HepG2 (cell line): ENCODE measurements at regions not wholly inside any gene's neighbourhood (a gene's known extent, or its start where the extent isn't known, plus 50 kb on each side); places are given as distances from the start of the nearest gene placed in this dataset.

Source experiments
- ATAC-seq: fragments of 200-7000 bp; cut with Tn5 transposase; 3 replicates; pipeline ENCODE4 v1.9.1; 2020; ENCODE audit warnings: mild to moderate bottlenecking, moderate library complexity
- BruUV-seq: library from RNA; stranded (reverse); fragments of 400-500 nt; replicated peaks from 2 replicates; lab custom pipeline; 2021; lab: Mats Ljungman, UMichigan
- CTCF ChIA-PET: fragments of 300-600 bp; formaldehyde crosslinking; extraction: SDS; loops from one replicate; lab custom pipeline; 2021; ENCODE audit warnings: low total read pairs, inconsistent platforms, low intra/inter-chr PET ratio; lab: Yijun Ruan, JAX
- POLR2A ChIA-PET: fragments of 350-600 bp; sonication (Branson Sonifier 250); formaldehyde crosslinking; loops from one replicate; lab custom pipeline; 2020; ENCODE audit warnings: antibody characterized with exemption, inconsistent platforms; lab: Yijun Ruan, JAX
- DNase-seq: peaks from one replicate; pipeline ENCODE4 v3.0.0-alpha.2; 2015; ENCODE audit warnings: low spot score
- FAIRE-seq: peaks from 3 replicates; lab custom pipeline; 2011; peaks lifted over from hg19 to GRCh38; lab: Jason Lieb, UNC
- H2AFZ ChIP-seq: one replicate; pipeline ENCODE4 v1.6.1; 2011; ENCODE audit warnings: low read length, inconsistent platforms
- H3K27ac ChIP-seq: fragments of 300-600 bp; 3 replicates; pipeline ENCODE4 v1.8.0; 2011; ENCODE audit warnings: mixed run types, mild to moderate bottlenecking, mixed read lengths, low read length, inconsistent platforms; ENCODE audit not compliant: insufficient read depth; ENCODE audit errors: extremely low read length
- H3K27me3 ChIP-seq, 2 experiments: fragments of 200-600 bp in 1 of 2; 2 replicates in 1 of 2; 3 replicates in 1 of 2; pipeline versions ENCODE4 v1.6.0 to v1.8.0; 2011; ENCODE audit warnings: low read length in 2 of 2, mild to moderate bottlenecking in 2 of 2, moderate library complexity in 2 of 2, inconsistent platforms in 1 of 2; ENCODE audit not compliant: insufficient read depth in 2 of 2, control insufficient read depth in 1 of 2
- H3K36me3 ChIP-seq, 2 experiments: fragments of 200-600 bp in 1 of 2; replicated peaks in 1 of 2; 2 replicates in 1 of 2; 3 replicates in 1 of 2; pipeline versions ENCODE4 v1.5.1 to v1.8.0; 2011; ENCODE audit warnings: low read length in 2 of 2, inconsistent platforms in 1 of 2; ENCODE audit not compliant: insufficient read depth in 2 of 2, control insufficient read depth in 1 of 2
- H3K4me1 ChIP-seq: 2 replicates; pipeline ENCODE4 v1.5.1; 2012; ENCODE audit warnings: low read length, inconsistent platforms; ENCODE audit not compliant: insufficient read depth
- H3K4me2 ChIP-seq: 2 replicates; pipeline ENCODE4 v1.6.0; 2011; ENCODE audit warnings: low read depth, low read length, inconsistent platforms
- H3K4me3 ChIP-seq, 3 experiments: fragments of 200-600 bp in 1 of 3; sonication (generic), shearing (Covaris generic) in 1 of 3; replicated peaks in 1 of 3; 2 replicates each; pipeline ENCODE4 v1.5.1; 2011 to 2016; ENCODE audit warnings: low read length in 3 of 3, inconsistent platforms in 2 of 3, low read depth in 2 of 3, mild to moderate bottlenecking in 2 of 3, control low read depth in 1 of 3, mixed read lengths in 1 of 3; ENCODE audit not compliant: insufficient read depth in 1 of 3
- H3K79me2 ChIP-seq: one replicate; pipeline ENCODE4 v1.6.1; 2011; ENCODE audit warnings: low read length, inconsistent platforms; ENCODE audit not compliant: insufficient read depth
- H3K9ac ChIP-seq: 2 replicates; pipeline ENCODE4 v1.6.0; 2011; ENCODE audit warnings: mild to moderate bottlenecking, low read depth, low read length, inconsistent platforms; ENCODE audit not compliant: insufficient read depth
- H3K9me3 ChIP-seq: 2 replicates; pipeline ENCODE4 v1.5.1; 2012; ENCODE audit warnings: mild to moderate bottlenecking, low read length
- H4K20me1 ChIP-seq: 2 replicates; pipeline ENCODE4 v1.6.0; 2011; ENCODE audit warnings: inconsistent platforms, mild to moderate bottlenecking, low read length, moderate library complexity; ENCODE audit not compliant: insufficient read depth
- HBP1 ChIP-seq: IDR thresholded peaks from 2 replicates; pipeline ENCODE4 v1.6.1; 2016; ENCODE audit warnings: low read depth, control low read depth
- IRX3 ChIP-seq: sonication (generic); formaldehyde crosslinking; IDR thresholded peaks from 2 replicates; pipeline ENCODE4 v1.8.1; 2023; ENCODE audit warnings: mild to moderate bottlenecking, low read depth, missing genetic modification reagents, borderline replicate concordance
- LCORL ChIP-seq, 2 experiments: fragments of 450-650 bp in 1 of 2; sonication (generic) in 1 of 2; formaldehyde crosslinking in 1 of 2; IDR thresholded peaks; 2 replicates each; pipeline versions ENCODE4 v1.5.0 to v1.6.1; 2017 to 2020; ENCODE audit warnings: antibody characterized with exemption in 1 of 2, missing genetic modification reagents in 1 of 2
- WGBS: methylation state at CpG from one replicate; pipeline ENCODE4 v1.1.6; 2017; ENCODE audit warnings: low lambda C conversion rate; 5-methylcytosine and 5-hydroxymethylcytosine counted together
- in situ Hi-C: cut with HindIII; loops from 2 replicates; pipeline ENCODE4 v1.10.0; 2017; ENCODE audit warnings: low pct_unique_long_range_greater_than_20kb; ENCODE audit not compliant: extremely low pct_ligation_motif_present
- intact Hi-C: fragments of 100-400 bp; cut with micrococcal nuclease; formaldehyde crosslinking; loops from one replicate; pipeline ENCODE4 v1.10.0; 2022; ENCODE audit not compliant: unreplicated experiment

GRCh38 chr10:78794736-78795455, 273.9 kb upstream of the ZMIZ1 start (continued):
- TF ChIP-seq IRX3 (CRISPR knock-in tag): no peak

GRCh38 chr10:78798976-78799730, 269.6 kb upstream of the ZMIZ1 start:
- FAIRE-seq: no peak
- Histone ChIP-seq H3K79me2 (no peaks in the 10 kb centered on the region), H3K4me1 (no peaks in the 10 kb centered on the region), H4K20me1 (no peaks in the 10 kb centered on the region), H3K9ac (no peak overlapping the region), H3K4me3 (no peak overlapping the region), H2AFZ (no peak overlapping the region), H3K27me3 (peaks cover 2 to 29% of the 10 kb centered on the region in 2 experiments; a peak in 4 of 5 replicates), H3K4me2 (no peak overlapping the region), H3K9me3 (no peaks in the 10 kb centered on the region), H3K36me3 (no peaks in the 10 kb centered on the region), H3K27ac (no peak overlapping the region)
- CTCF ChIA-PET: no interaction called here
- 38% methylated on average over 5 of the region's 6 CpGs for WGBS
- intact Hi-C loops: no loop called here
- in situ Hi-C loops: no loop called here
- DNase-seq: no peak
- POLR2A ChIA-PET: no interaction called here
- no peak for ATAC-seq
- no TSS peak for BruUV-seq
- TF ChIP-seq HBP1: no peak
- TF ChIP-seq LCORL (IDR thresholded peaks at IDR 0.05): peak; percentile 88
- no peak for TF ChIP-seq LCORL (CRISPR knock-in tag; IDR thresholded peaks at IDR 0.05)
